ENCODE measurements at regions not wholly inside any gene's neighbourhood (a gene's known extent, or its start where the extent isn't known, plus 50 kb on each side); places are given as distances from the start of the nearest gene placed in this dataset.

- DNase-seq: no peak
Observed at GRCh38 chr5:165242646-165243045, 1737.2 kb downstream of the MAT2B start.

GRCh38 chr5:165244407-165244806, 1739.0 kb downstream of the MAT2B start:
- DNase-seq: no peak

GRCh38 chr5:165258197-165258771, 1752.9 kb downstream of the MAT2B start:
- no peak for DNase-seq

- DNase-seq: no peak
Observed at GRCh38 chr5:165260426-165260825, 1755.0 kb downstream of the MAT2B start.

GRCh38 chr5:165263536-165263935, 1758.1 kb downstream of the MAT2B start:
- no peak for DNase-seq

- no peak for DNase-seq
Observed at GRCh38 chr5:165266939-165267338, 1761.5 kb downstream of the MAT2B start.

GRCh38 chr5:165272436-165272835, 1767.0 kb downstream of the MAT2B start:
- DNase-seq: no peak

- DNase-seq: no peak
Observed at GRCh38 chr5:165277661-165278060, 1772.2 kb downstream of the MAT2B start.

- no peak for DNase-seq
Observed at GRCh38 chr5:165282491-165282890, 1777.1 kb downstream of the MAT2B start.

GRCh38 chr5:165286692-165287091, 1781.3 kb downstream of the MAT2B start:
- DNase-seq: no peak

- no peak for DNase-seq
Observed at GRCh38 chr5:165290535-165290934, 1785.1 kb downstream of the MAT2B start.

GRCh38 chr5:165296401-165297130, 1791.1 kb downstream of the MAT2B start:
- DNase-seq: no peak

- no peak for DNase-seq
Observed at GRCh38 chr5:165304193-165304827, 1798.9 kb downstream of the MAT2B start.

GRCh38 chr5:165305596-165305995, 1800.2 kb downstream of the MAT2B start:
- no peak for DNase-seq

GRCh38 chr5:165309446-165309845, 1804.0 kb downstream of the MAT2B start:
- no peak for DNase-seq

GRCh38 chr5:165310031-165310430, 1804.6 kb downstream of the MAT2B start:
- no peak for DNase-seq

GRCh38 chr5:165321912-165322311, 1816.5 kb downstream of the MAT2B start:
- no peak for DNase-seq

- no peak for DNase-seq
Observed at GRCh38 chr5:165325221-165325620, 1819.8 kb downstream of the MAT2B start.

GRCh38 chr5:165327631-165328030, 1822.2 kb downstream of the MAT2B start:
- DNase-seq: no peak

GRCh38 chr5:165328846-165329245, 1823.4 kb downstream of the MAT2B start:
- DNase-seq: no peak

- DNase-seq: no peak
Observed at GRCh38 chr5:165333623-165334022, 1828.2 kb downstream of the MAT2B start.

GRCh38 chr5:165334201-165334600, 1828.8 kb downstream of the MAT2B start:
- DNase-seq: no peak

- no peak for DNase-seq
Observed at GRCh38 chr5:165349735-165350134, 1844.3 kb downstream of the MAT2B start.

GRCh38 chr5:165351342-165351741, 1845.9 kb downstream of the MAT2B start:
- no peak for DNase-seq
